ENCODE measurements at regions not wholly inside any gene's neighbourhood (a gene's known extent, or its start where the extent isn't known, plus 50 kb on each side); places are given as distances from the start of the nearest gene placed in this dataset.

- TF ChIP-seq GATA3 (IDR thresholded peaks at IDR 0.05; ENCODE audit: low read depth, low read length) (no peak), GATA2 (IDR thresholded peaks at IDR 0.05; ENCODE audit: low read depth, low read length) (no peak)
Measured at GRCh38 chr11:129282634-129283033, 90.5 kb upstream of the ARHGAP32 start.

- TF ChIP-seq GATA3 (IDR thresholded peaks at IDR 0.05; ENCODE audit: low read depth, low read length) = no peak
- no peak for TF ChIP-seq GATA2 (IDR thresholded peaks at IDR 0.05; ENCODE audit: low read depth, low read length)
Measured at GRCh38 chr11:129281471-129282415, 89.6 kb upstream of the ARHGAP32 start.

GRCh38 chr11:129280027-129280811 lies 88.1 kb upstream of the ARHGAP32 start:
- no peak for TF ChIP-seq GATA2 (IDR thresholded peaks at IDR 0.05; ENCODE audit: low read depth, low read length)
- TF ChIP-seq GATA3 (IDR thresholded peaks at IDR 0.05; ENCODE audit: low read depth, low read length) = no peak

GRCh38 chr11:129279326-129280026 lies 87.4 kb upstream of the ARHGAP32 start:
- TF ChIP-seq GATA2 (IDR thresholded peaks at IDR 0.05; ENCODE audit: low read depth, low read length) (no peak), GATA3 (IDR thresholded peaks at IDR 0.05; ENCODE audit: low read depth, low read length) (no peak)

DNA sequence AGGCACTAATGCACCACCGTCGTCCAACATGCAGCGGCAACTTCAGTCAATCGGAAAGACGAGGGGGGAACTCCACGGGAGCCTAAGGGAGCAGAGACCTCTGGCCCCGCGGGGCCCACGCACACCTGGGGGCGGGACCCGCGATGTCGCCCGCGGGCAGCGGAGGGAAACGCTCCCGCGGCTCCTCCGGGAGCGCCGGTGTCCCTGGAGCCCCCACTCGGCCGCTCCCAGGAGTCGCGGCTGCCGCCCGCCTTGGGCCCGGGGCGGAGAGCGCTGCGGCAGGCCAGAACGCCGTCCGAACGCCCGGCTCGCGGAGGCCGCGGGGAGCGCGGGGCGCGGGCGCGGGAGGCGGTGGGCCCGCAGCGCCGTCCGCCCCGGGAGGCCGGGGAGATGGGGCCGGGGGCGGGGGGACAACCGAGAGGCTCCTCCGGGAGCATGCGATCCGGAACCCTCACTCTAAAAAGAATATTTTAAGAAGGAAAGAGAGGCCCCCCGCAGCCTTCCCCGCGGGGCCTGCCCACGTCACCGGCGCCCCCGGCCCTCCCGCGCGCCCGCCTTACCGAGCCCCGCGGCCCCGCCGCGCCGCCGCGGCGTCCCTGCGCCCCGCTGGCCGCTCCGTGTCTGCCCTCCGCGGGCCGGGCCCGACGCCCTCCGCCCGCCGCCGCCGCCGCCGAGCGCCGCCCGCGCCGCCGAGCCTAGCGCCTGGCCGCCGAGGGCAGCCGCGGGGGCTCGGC lies 86.6 kb upstream of the ARHGAP32 start:
- TF ChIP-seq GATA2 (IDR thresholded peaks at IDR 0.05; ENCODE audit: low read depth, low read length) (no peak), GATA3 (IDR thresholded peaks at IDR 0.05; ENCODE audit: low read depth, low read length) (no peak)

- no peak for TF ChIP-seq GATA2 (IDR thresholded peaks at IDR 0.05; ENCODE audit: low read depth, low read length)
- TF ChIP-seq GATA3 (IDR thresholded peaks at IDR 0.05; ENCODE audit: low read depth, low read length) = no peak
Measured at GRCh38 chr11:129277198-129277843, 85.2 kb upstream of the ARHGAP32 start.

DNA sequence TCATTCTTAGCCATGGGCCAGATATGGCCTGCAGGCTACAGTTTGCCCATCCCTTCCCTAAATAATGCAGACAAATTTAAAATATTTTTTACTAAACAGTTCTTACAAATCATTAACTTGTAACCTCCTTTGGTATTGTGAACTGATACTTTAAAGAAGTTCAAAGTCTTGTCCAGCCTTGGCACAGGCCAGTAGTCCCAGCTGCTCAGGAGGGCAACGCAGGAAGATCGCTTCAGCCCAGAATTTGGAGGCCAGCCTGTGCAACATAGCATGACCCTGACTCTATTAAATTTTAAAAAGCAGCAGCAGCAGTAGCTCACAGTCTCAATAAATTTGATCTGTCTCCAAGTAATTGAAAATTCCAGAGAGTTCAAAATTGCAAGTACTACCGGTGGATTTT lies 83.7 kb upstream of the ARHGAP32 start:
- TF ChIP-seq GATA2 (IDR thresholded peaks at IDR 0.05; ENCODE audit: low read depth, low read length) = no peak
- TF ChIP-seq GATA3 (IDR thresholded peaks at IDR 0.05; ENCODE audit: low read depth, low read length) = no peak

GRCh38 chr11:129273944-129274711 lies 82.0 kb upstream of the ARHGAP32 start:
- TF ChIP-seq GATA3 (IDR thresholded peaks at IDR 0.05; ENCODE audit: low read depth, low read length) (no peak), GATA2 (IDR thresholded peaks at IDR 0.05; ENCODE audit: low read depth, low read length) (no peak)

GRCh38 chr11:129273322-129273721 lies 81.2 kb upstream of the ARHGAP32 start:
- TF ChIP-seq GATA2 (IDR thresholded peaks at IDR 0.05; ENCODE audit: low read depth, low read length) = no peak
- no peak for TF ChIP-seq GATA3 (IDR thresholded peaks at IDR 0.05; ENCODE audit: low read depth, low read length)

DNA sequence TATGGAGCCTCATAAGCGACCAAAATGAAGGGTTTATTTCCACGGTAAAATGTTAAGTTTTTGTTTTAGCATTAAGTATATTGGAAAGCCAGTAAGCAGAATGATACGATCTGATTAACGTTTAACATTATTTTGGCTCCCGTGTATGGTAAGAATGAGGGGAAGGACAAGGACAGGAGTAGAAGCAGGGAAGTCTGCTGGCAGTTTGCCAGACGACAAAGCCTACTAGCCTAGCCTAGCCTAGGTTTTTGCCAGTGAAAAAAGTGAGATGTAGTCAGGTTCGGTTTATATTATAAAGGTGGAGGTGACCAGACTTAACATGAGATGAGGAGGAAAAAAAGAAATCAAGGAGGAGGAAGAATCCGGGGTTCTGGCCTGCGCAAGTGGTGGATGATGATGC lies 78.9 kb upstream of the ARHGAP32 start:
- TF ChIP-seq GATA2 (IDR thresholded peaks at IDR 0.05; ENCODE audit: low read depth, low read length) = no peak
- no peak for TF ChIP-seq GATA3 (IDR thresholded peaks at IDR 0.05; ENCODE audit: low read depth, low read length)

GRCh38 chr11:129270446-129270845 lies 78.3 kb upstream of the ARHGAP32 start:
- TF ChIP-seq GATA3 (IDR thresholded peaks at IDR 0.05; ENCODE audit: low read depth, low read length) (no peak), GATA2 (IDR thresholded peaks at IDR 0.05; ENCODE audit: low read depth, low read length) (no peak)

DNA sequence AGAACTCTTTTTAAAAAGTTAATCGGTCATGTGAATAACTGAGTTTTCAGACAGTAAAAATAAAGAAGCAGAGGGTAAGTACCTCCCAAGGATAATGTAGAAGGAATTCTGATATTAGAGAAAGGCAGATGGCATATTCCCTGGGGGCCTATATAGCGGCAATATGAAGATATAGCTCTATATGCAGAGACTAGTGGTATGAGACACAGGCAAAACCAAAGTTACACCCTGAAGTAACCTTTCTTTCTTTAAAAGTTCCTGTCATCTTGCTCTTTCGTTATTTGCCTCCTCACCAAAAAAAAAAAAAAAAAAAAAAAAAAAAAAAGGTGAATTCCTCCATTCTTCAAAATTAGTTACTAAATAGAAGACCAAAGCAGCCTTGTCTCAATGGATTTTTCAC lies 76.2 kb upstream of the ARHGAP32 start:
- TF ChIP-seq GATA2 (IDR thresholded peaks at IDR 0.05; ENCODE audit: low read depth, low read length) = no peak
- no peak for TF ChIP-seq GATA3 (IDR thresholded peaks at IDR 0.05; ENCODE audit: low read depth, low read length)

All from SH-SY5Y (cell line).